HL-60 (cell line): ENCODE measurements at regions not wholly inside any gene's neighbourhood (a gene's known extent, or its start where the extent isn't known, plus 50 kb on each side); places are given as distances from the start of the nearest gene placed in this dataset.

Experiments
- CTCF ChIP-seq: IDR thresholded peaks from one replicate; pipeline ENCODE4 v1.5.1; 2011; ENCODE audit warnings: low read length, control low read depth, inconsistent platforms; ENCODE audit not compliant: insufficient read depth
- GABPA ChIP-seq: IDR thresholded peaks from 2 replicates; pipeline ENCODE4 v1.6.1; 2012; ENCODE audit warnings: low read depth
- POLR2AphosphoS5 ChIP-seq: IDR thresholded peaks from 2 replicates; pipeline ENCODE4 v1.6.1; 2012; ENCODE audit warnings: low read depth
- REST ChIP-seq: IDR thresholded peaks from 2 replicates; pipeline ENCODE4 v1.6.1; 2012; ENCODE audit warnings: low read depth; ENCODE audit not compliant: insufficient replicate concordance
- SPI1 ChIP-seq: IDR thresholded peaks from 2 replicates; pipeline ENCODE4 v1.6.1; 2012; ENCODE audit warnings: low read depth, mild to moderate bottlenecking, borderline replicate concordance

GRCh38 chr17:15086776-15087295, 178.3 kb downstream of the PMP22 start:
- TF ChIP-seq GABPA = no peak
- no peak for TF ChIP-seq CTCF
- no peak for TF ChIP-seq POLR2AphosphoS5
- TF ChIP-seq REST = no peak
- no peak for TF ChIP-seq SPI1
